Astrocyte (in vitro differentiated cells and primary cell): ENCODE measurements at regions not wholly inside any gene's neighbourhood (a gene's known extent, or its start where the extent isn't known, plus 50 kb on each side); places are given as distances from the start of the nearest gene placed in this dataset.

Experiments used
- CTCF ChIP-seq: IDR thresholded peaks from 2 replicates; pipeline ENCODE4 v1.5.1; 2011; ENCODE audit warnings: low read depth, mild to moderate bottlenecking, inconsistent platforms, low read length, moderate library complexity; ENCODE audit not compliant: insufficient read depth
- EZH2 ChIP-seq: IDR thresholded peaks from 2 replicates; pipeline ENCODE4 v1.6.1; 2012; ENCODE audit warnings: mild to moderate bottlenecking, low read length, inconsistent platforms; ENCODE audit not compliant: insufficient read depth

GRCh38 chr12:11592484-11592883 lies 57.0 kb upstream of the ETV6 start:
- TF ChIP-seq CTCF (no peak), EZH2 (no peak)
